Limb (tissue), 2 donors: ENCODE measurements at regions not wholly inside any gene's neighbourhood (a gene's known extent, or its start where the extent isn't known, plus 50 kb on each side); places are given as distances from the start of the nearest gene placed in this dataset.

ENCODE experiments used
- DNase-seq, 2 donors: peaks; one replicate each; pipeline ENCODE4 v3.0.0-alpha.2; 2016; ENCODE audit errors: extremely low spot score in 2 of 2

GRCh38 chr5:133801431-133801830 is 167.0 kb downstream of the C5orf15 start:
- DNase-seq, result no peak

GRCh38 chr5:133799571-133800237 is 168.7 kb downstream of the C5orf15 start:
- no peak for DNase-seq

DNA sequence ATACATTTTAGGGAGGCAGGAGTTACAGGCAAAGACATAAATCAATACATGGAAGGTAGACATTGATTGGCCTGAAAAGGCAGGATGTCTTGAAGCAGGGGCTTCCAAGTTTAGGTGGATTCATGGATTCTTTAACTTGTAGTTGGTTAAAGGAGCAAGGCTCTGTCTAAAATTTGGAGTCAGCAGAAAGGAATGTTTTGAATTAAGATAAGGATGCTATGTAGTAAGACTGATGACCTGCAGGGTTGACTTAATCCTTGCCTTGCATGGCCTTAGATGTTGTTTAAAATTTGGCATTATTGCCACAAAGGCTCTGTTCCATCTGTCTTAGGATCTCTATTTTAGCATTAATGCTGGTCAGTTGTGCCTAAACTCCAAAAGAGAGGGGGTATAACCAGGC is 171.3 kb downstream of the C5orf15 start:
- DNase-seq, result no peak

- no peak for DNase-seq
These were observed 172.2 kb downstream of the C5orf15 start for GRCh38 chr5:133796186-133796585.

DNA sequence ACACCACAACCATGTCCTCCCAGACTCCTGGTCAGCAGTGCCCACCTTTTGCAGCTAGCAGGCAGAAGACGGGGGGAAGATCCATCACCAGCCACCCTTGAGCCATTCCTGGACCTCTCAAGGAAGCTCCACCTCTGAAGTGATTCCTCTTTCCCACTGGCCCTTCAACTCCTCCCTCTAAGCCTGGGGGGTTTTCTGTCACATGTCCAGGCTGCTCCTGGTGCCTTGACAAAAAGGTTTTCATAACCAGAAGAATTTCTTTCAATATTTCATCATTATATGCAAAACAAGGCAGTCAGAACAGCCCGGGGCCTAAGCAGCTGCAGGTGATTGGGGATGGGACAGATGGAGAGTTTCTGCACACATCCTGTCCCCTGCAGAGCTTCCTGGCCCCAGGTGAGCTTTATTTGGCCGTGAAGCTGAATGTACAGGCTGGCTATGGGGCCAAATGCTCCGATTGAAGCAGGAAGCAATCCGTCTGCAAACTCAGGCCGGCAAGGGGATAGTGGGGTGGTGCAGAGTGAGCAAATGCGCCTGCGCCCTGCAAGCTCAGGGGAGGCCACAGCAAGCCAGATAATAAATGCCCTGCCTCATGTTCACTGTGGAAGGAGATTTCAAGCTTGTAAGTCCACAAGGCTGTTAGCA is 173.5 kb downstream of the C5orf15 start:
- DNase-seq, result no peak

GRCh38 chr5:133793756-133794465 is 174.5 kb downstream of the C5orf15 start:
- DNase-seq, result no peak

DNA sequence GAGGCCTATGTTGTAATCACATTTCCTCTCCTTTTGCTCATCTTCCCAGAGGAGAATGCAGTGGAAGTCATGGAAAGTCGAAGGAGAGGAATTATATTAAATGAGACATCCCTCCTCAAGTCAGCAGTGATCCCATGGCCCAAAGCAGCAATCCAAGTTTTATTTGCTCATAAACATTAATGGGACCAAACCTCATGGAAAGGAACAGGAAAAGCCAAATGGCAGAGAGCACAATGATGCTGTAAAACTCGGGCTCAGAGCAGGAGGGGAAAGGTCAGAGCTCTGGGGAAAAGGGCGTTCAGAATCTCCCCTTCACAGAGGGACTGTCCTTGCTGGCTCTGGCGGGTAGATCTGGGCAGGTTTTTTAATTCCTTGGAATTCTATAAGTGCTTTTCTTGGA is 175.8 kb downstream of the C5orf15 start:
- no peak for DNase-seq

DNA sequence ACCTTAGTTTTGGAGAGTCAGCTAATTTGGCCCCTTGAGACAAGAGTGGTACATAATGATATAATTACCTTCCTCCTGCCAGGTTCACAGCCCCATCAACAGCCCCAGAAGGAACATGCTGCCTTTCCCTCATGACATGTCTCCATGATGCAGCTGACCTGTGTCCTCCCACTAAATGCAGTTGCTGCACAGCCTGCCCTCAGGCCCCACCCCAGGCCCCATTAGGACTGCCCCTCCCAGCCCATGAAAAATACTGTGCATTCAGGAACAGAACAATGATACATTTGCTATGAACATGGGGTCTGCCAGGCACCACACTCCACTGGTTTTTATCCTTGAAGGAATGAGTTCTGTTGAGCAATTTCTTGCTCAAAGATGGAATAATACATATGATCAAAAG is 176.4 kb downstream of the C5orf15 start:
- DNase-seq, result no peak

DNA sequence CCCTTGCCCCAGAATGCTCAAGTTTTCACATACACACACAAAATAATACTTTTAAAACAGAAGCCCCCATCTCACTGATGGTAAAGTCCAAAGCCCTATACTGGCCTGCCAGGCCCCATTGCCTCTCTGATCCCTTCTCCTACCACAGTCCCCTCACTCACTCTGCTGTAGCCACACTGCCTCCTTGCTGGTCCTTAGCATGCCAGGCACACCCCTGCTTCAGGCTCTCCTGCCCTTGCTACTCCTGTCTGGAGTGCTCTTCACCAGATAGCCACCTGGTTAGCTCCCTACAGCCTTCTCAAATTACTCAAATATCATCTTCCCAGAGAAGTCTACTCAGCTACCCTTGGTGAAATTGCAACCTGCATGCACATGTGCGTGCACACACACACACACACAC is 177.5 kb downstream of the C5orf15 start:
- DNase-seq, result no peak

DNA sequence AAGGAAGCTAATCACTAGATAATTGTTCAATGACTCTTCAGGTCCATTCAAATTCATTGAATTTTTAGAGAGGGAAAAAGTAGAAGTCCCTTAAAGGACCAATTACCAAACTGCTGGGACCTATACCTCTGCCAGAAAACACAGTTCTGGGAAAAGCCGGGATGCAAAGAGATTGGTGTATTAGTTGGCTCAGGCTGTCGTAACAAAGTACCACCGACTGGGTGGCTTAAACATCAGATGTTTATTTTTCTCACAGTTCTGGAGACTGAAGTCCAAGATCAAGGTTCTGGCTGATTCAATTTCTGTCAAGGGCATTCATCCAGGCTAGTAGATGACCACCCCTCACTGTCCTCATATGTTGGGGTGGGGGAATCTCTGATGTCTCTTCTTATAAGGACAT is 177.1 kb upstream of the FSTL4 start:
- DNase-seq, result no peak

DNA sequence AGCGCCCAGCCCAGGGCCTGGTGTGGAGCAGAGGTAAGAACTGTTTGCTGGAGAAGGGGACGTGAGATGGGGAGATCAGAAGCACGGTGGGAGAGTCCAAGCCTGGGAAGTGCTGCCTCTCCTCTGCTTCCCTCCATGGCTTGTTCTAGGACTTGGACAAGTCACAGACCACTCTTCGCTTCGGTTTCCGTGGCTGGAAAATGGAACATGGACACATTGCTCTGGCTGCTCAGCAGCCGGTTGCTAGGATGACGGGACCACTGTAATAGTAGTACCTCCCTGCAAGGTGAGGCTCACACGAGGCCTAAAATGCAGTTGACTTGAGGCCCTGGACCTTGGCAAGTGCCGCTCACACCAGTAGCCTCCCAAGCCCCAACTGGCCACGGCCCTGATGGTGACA is 175.8 kb upstream of the FSTL4 start:
- DNase-seq, result no peak

DNA sequence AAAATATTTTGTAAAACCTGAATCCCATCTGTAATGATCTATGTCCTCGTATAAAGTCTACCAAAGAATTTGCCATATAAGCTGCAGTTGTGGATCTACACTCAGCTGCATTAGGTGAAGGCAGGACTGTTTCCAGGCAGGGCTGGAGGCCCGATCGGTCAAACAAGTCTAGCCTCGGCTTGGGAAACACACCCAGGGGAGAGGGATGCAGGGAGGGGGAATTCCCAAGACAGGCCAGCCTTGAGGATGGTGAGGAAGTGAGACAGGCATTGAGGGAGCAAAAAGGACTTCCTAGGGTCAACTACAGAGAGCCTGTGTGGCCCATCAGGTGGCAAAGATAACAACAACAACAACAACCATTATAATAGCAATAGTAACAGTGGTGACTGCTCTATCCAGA is 174.1 kb upstream of the FSTL4 start:
- DNase-seq, result no peak

GRCh38 chr5:133785182-133785581 is 172.8 kb upstream of the FSTL4 start:
- DNase-seq, result no peak

GRCh38 chr5:133783481-133783880 is 171.1 kb upstream of the FSTL4 start:
- no peak for DNase-seq

GRCh38 chr5:133782736-133783135 is 170.4 kb upstream of the FSTL4 start:
- DNase-seq, result no peak

GRCh38 chr5:133781436-133782225 is 169.3 kb upstream of the FSTL4 start:
- no peak for DNase-seq

DNA sequence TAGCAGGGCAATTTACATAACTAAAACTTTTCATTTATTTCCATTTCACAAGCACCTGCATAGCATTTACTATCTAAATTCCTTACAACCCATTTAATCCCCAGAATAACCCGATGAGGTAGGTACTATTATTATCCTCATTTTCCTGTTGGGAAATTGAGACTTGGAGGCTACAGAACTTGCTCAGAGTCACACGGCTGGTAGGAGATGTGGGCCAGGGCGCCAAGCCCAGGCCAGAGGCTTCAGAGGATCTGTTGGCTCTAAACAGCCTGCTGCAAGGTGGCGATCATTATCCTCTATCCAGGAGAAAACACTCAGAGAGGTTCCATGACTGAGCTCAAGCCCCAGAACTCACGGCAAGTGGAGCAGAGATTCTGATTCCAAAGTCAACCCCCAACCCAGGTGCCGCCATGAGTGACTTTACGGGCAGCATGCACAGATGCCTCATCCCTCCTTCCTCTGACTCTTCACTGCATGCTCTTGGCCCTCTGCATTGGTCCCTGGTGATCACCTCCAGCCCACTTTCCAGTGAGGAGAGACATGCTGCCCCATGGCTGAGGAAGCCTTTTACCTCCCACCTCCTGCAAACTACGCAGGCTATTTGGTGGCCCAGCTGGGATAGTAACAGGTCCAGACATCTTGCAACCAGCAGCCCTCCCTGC is 168.4 kb upstream of the FSTL4 start:
- DNase-seq, result no peak

DNA sequence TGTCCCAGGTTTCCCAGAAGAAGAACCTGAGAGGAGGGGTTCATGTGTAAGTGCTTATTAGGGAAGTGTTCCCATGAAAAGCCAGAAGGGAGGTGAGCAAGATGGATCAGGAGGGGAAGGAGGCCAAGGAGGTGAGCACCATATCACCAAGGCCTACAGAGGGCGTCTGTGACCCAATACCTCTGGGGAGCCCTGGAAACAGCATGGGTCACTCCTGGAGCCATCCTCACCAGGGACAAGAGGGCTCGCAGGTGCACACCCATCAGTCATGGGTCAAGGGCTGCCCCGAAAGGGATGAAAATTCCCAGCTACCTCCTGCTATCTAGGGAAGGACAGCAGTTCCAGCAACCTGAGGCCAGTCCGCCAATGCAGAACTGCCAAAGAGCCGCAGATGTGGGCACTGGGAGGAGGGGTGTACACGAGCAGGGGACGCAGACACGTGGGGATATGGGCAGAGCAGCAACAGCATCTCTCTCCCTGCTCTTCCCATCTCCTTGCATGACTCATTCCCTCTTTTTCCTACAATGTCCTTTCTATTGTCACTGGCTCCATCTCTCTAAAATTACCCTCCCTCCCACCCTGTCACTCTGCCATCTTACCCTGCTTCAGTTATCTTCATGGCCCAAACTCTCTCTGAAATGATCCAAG is 167.6 kb upstream of the FSTL4 start:
- DNase-seq, result no peak

DNA sequence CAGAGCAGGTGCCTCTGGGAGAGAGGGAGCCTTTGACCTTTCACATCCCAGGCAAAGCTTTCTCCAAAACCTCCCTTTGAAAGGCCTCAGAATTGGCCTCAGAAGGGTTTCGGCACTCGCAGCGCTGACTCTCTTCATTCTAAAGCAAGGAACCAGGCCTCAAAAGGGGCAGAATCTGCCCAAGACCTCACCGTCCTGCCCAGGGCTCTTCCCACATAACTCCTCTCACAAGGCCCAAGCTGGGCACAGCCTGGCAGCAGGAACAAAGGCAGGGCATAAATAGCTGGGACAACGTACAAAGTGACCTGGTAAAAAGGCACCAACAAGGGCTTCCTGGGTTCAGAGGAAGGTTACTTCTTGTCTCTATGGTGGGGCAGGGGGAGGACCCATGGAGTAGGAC is 166.3 kb upstream of the FSTL4 start:
- DNase-seq, result no peak

DNA sequence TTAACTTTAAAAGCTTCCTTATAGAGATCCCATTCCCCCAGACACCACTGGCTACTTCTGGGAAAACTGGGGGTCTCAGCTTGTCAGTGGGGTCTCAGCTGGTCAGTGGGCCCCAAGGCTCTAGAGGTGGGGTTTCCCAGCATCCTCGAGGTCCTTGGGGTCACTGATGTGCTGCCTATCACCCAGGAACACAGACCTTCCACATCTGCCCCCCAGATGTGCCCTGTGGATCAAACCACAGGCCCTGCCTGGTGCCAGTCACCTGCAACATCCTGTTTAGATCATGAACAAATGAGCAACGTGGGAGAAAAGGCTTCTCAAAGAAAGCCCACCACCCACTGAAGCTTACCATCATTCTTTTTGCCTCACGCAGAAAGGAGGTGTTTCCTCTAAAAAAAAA is 165.6 kb upstream of the FSTL4 start:
- DNase-seq, result no peak
